GM18508 (cell line): ENCODE measurements at regions not wholly inside any gene's neighbourhood (a gene's known extent, or its start where the extent isn't known, plus 50 kb on each side); places are given as distances from the start of the nearest gene placed in this dataset.
"Not testable (repeated sequence)": the region's sequence is repeated elsewhere in the genome, so short reads cannot be mapped to it uniquely, and the experiment has no call there.

Experiments
- ATAC-seq: cut with Tn5 transposase; IDR thresholded peaks from one replicate; pipeline ENCODE4 v1.9.1; 2021; ENCODE audit warnings: moderate number of reproducible peaks; ENCODE audit not compliant: insufficient read depth, unreplicated experiment

DNA sequence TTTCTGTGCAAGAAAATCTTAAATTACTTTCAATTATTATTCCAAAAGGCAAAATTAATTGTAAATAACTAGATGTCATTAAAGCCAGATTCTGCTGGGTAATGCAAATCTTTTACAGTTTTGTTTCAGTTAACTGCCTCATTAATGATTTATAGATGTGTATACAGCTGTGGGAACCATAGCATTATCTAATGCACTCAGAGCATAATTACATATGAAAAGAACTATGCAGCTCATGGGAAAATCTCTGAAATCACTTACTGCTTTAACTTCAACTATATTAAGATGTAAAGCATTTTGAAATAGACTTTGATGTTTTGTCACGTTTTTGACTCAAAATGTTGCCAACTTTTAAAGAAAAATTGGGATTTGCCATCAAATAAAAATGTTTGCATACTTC, 630.3 kb upstream of the KLHL4 start:
- ATAC-seq = no peak

- ATAC-seq = no peak
Observed at GRCh38 chrX:86910027-86910426, 607.6 kb upstream of the KLHL4 start.

GRCh38 chrX:86910602-86911311, 606.8 kb upstream of the KLHL4 start:
- no peak for ATAC-seq

GRCh38 chrX:86914569-86914968, 603.0 kb upstream of the KLHL4 start:
- ATAC-seq = no peak

GRCh38 chrX:86917959-86918358, 599.6 kb upstream of the KLHL4 start:
- ATAC-seq = no peak

GRCh38 chrX:86930419-86930818, 587.2 kb upstream of the KLHL4 start:
- no peak for ATAC-seq

- no peak for ATAC-seq
Observed at GRCh38 chrX:86935988-86936387, 581.6 kb upstream of the KLHL4 start.

- ATAC-seq = peak; percentile 95
Observed at GRCh38 chrX:86946569-86946968, 571.0 kb upstream of the KLHL4 start.

GRCh38 chrX:86964321-86964720, 553.3 kb upstream of the KLHL4 start:
- no peak for ATAC-seq

- no peak for ATAC-seq
Observed at GRCh38 chrX:86981326-86981879, 536.2 kb upstream of the KLHL4 start.

GRCh38 chrX:86987351-86987750, 530.3 kb upstream of the KLHL4 start:
- ATAC-seq = not testable (repeated sequence)

- no peak for ATAC-seq
Observed at GRCh38 chrX:87003031-87003430, 514.6 kb upstream of the KLHL4 start.

GRCh38 chrX:87005183-87005582, 512.4 kb upstream of the KLHL4 start:
- ATAC-seq = no peak

- ATAC-seq = no peak
Observed at GRCh38 chrX:87005885-87006284, 511.7 kb upstream of the KLHL4 start.

- ATAC-seq = no peak
Observed at GRCh38 chrX:87006561-87006960, 511.0 kb upstream of the KLHL4 start.

DNA sequence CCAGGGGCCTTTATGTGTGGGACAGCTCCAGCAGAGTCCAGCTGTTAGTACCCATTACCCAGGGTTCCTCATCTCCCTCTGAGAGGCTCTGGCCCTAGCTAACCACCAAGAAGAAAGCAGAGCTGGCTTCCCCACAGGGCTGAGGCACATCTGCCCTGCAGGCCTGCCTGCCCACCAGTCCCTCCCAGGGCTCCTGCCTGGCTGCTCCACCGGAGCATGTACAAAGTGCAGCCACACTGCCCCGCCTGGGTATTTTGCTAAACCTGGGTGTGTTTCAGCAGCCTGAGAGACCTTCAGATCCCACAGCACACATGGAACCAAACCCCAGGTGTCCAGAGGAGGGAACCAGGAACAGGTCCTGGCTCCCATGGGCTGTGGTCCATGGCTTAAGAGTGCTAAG, 500.4 kb upstream of the KLHL4 start:
- no peak for ATAC-seq

GRCh38 chrX:87033115-87033514, 484.5 kb upstream of the KLHL4 start:
- not testable (repeated sequence) for ATAC-seq

- ATAC-seq = no peak
Observed at GRCh38 chrX:87045352-87045751, 472.2 kb upstream of the KLHL4 start.

GRCh38 chrX:87049567-87049966, 468.0 kb upstream of the KLHL4 start:
- ATAC-seq = no peak

- no peak for ATAC-seq
Observed at GRCh38 chrX:87063642-87064041, 454.0 kb upstream of the KLHL4 start.

DNA sequence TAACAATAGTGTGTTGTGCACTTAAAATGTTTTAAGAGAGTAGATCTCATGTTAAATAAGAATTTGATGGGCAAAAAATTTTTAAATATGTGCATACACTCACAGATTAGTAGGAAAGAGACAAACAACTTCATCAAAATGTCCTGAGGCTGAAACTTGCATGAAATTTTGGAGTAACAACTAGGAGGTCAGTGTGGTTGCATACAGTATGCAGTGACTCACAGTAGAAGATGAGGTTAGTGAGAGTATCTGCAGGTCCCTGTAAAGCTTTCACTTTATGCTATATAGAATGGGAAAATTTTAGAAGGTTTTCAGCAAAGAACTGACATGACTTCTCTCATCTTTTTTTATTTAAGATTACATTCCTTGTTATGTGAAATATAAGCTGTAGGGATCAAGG, 453.1 kb upstream of the KLHL4 start:
- ATAC-seq = no peak

- ATAC-seq = no peak
Observed at GRCh38 chrX:87067795-87068369, 449.7 kb upstream of the KLHL4 start.
